ENCODE measurements at regions not wholly inside any gene's neighbourhood (a gene's known extent, or its start where the extent isn't known, plus 50 kb on each side); places are given as distances from the start of the nearest gene placed in this dataset.

GRCh38 chr21:27622631-27623030 lies 655.7 kb upstream of the ADAMTS5 start:
- TF ChIP-seq CTCF (IDR thresholded peaks at IDR 0.05) (no peak), POLR2AphosphoS5 (IDR thresholded peaks at IDR 0.05; ENCODE audit: low read depth, low read length) (no peak)
